H9 (cell line): ENCODE measurements at regions not wholly inside any gene's neighbourhood (a gene's known extent, or its start where the extent isn't known, plus 50 kb on each side); places are given as distances from the start of the nearest gene placed in this dataset.

Experiments used
- DNase-seq: peaks from one replicate; pipeline ENCODE4 v3.0.0-alpha.2; 2017
- H2AFZ ChIP-seq: one replicate; pipeline ENCODE4 v1.6.1; 2013; ENCODE audit warnings: mild to moderate bottlenecking, low read length, control low read depth, moderate library complexity
- H2AK5ac ChIP-seq: 2 replicates; pipeline ENCODE4 v1.6.1; 2013; ENCODE audit warnings: low read length, control low read depth, mixed read lengths; ENCODE audit not compliant: insufficient read length
- H2BK120ac ChIP-seq: one replicate; pipeline ENCODE4 v1.6.1; 2013; ENCODE audit warnings: low read depth, mild to moderate bottlenecking, low read length, control low read depth, inconsistent platforms; ENCODE audit not compliant: poor library complexity, severe bottlenecking
- H2BK12ac ChIP-seq: 2 replicates; pipeline ENCODE4 v1.6.1; 2013; ENCODE audit warnings: low read length, control low read depth, mixed read lengths, low read depth; ENCODE audit not compliant: insufficient read length
- H2BK15ac ChIP-seq: 2 replicates; pipeline ENCODE4 v1.6.1; 2013; ENCODE audit warnings: low read depth, low read length, control low read depth
- H2BK20ac ChIP-seq: one replicate; pipeline ENCODE4 v1.6.1; 2013; ENCODE audit warnings: low read depth, mild to moderate bottlenecking, low read length, control low read depth, inconsistent platforms; ENCODE audit not compliant: poor library complexity, severe bottlenecking
- H2BK5ac ChIP-seq: 2 replicates; pipeline ENCODE4 v1.6.1; 2013; ENCODE audit warnings: low read length, control low read depth, mixed read lengths; ENCODE audit not compliant: insufficient read length
- H3K14ac ChIP-seq: 2 replicates; pipeline ENCODE4 v1.6.1; 2013; ENCODE audit warnings: low read length, control low read depth; ENCODE audit not compliant: insufficient read depth
- H3K18ac ChIP-seq: 2 replicates; pipeline ENCODE4 v1.6.1; 2013; ENCODE audit warnings: low read depth, mild to moderate bottlenecking, mixed read lengths, low read length, control low read depth; ENCODE audit not compliant: insufficient read length
- H3K23ac ChIP-seq: 2 replicates; pipeline ENCODE4 v1.6.1; 2013; ENCODE audit warnings: low read length, control low read depth, mixed read lengths, low read depth; ENCODE audit not compliant: insufficient read length
- H3K23me2 ChIP-seq: 2 replicates; pipeline ENCODE4 v1.6.1; 2013; ENCODE audit warnings: low read depth, mild to moderate bottlenecking, mixed read lengths, low read length, control low read depth; ENCODE audit not compliant: insufficient read length, poor library complexity, severe bottlenecking
- H3K27ac ChIP-seq: 2 replicates; pipeline ENCODE4 v1.5.1; 2013; ENCODE audit warnings: low read length, control low read depth, mixed read lengths, low read depth; ENCODE audit not compliant: insufficient read length
- H3K27me3 ChIP-seq: 2 replicates; pipeline ENCODE4 v1.6.1; 2013; ENCODE audit warnings: low read length, control low read depth, inconsistent platforms; ENCODE audit not compliant: insufficient read depth
- H3K4ac ChIP-seq: 2 replicates; pipeline ENCODE4 v1.6.1; 2013; ENCODE audit warnings: low read depth, mild to moderate bottlenecking, control low read depth, inconsistent platforms, low read length, moderate library complexity
- H3K4me1 ChIP-seq: 2 replicates; pipeline ENCODE4 v1.6.1; 2013; ENCODE audit warnings: low read length, control low read depth, inconsistent platforms; ENCODE audit not compliant: insufficient read depth
- H3K4me2 ChIP-seq: 2 replicates; pipeline ENCODE4 v1.6.1; 2013; ENCODE audit warnings: low read length, control low read depth, mixed read lengths; ENCODE audit not compliant: insufficient read length, insufficient read depth
- H3K56ac ChIP-seq: 2 replicates; pipeline ENCODE4 v1.6.1; 2013; ENCODE audit warnings: low read depth, mild to moderate bottlenecking, mixed read lengths, low read length, control low read depth; ENCODE audit not compliant: insufficient read length
- H3K79me1 ChIP-seq: 2 replicates; pipeline ENCODE4 v1.6.1; 2013; ENCODE audit warnings: low read depth, mild to moderate bottlenecking, moderate library complexity, low read length, control low read depth, inconsistent platforms; ENCODE audit not compliant: insufficient read depth, poor library complexity, severe bottlenecking
- H3K79me2 ChIP-seq: 2 replicates; pipeline ENCODE4 v1.6.1; 2013; ENCODE audit warnings: low read length, control low read depth, inconsistent platforms; ENCODE audit not compliant: insufficient read depth
- H3K9ac ChIP-seq: 2 replicates; pipeline ENCODE4 v1.6.1; 2013; ENCODE audit warnings: low read length, control low read depth, mixed read lengths; ENCODE audit not compliant: insufficient read length; ENCODE audit errors: extremely low read depth
- H3K9me3 ChIP-seq: one replicate; pipeline ENCODE4 v1.6.1; 2013; ENCODE audit warnings: low read depth, low read length, inconsistent platforms; ENCODE audit not compliant: control insufficient read depth
- H3T11ph ChIP-seq: one replicate; pipeline ENCODE4 v1.6.1; 2013; ENCODE audit warnings: mild to moderate bottlenecking, low read length, control low read depth, inconsistent platforms
- H4K20me1 ChIP-seq: one replicate; pipeline ENCODE4 v1.6.1; 2013; ENCODE audit not compliant: control insufficient read depth, insufficient read length, insufficient read depth
- H4K5ac ChIP-seq: 2 replicates; pipeline ENCODE4 v1.6.1; 2013; ENCODE audit warnings: low read depth, mild to moderate bottlenecking, mixed read lengths, low read length, control low read depth; ENCODE audit not compliant: insufficient read length
- H4K8ac ChIP-seq: replicated peaks from 2 replicates; pipeline ENCODE4 v1.6.1; 2013; ENCODE audit warnings: low read length, control low read depth, mixed read lengths, low read depth; ENCODE audit not compliant: insufficient read length
- H4K91ac ChIP-seq: 2 replicates; pipeline ENCODE4 v1.6.1; 2013; ENCODE audit warnings: low read depth, mild to moderate bottlenecking, moderate library complexity, mixed read lengths, low read length, control low read depth; ENCODE audit not compliant: insufficient read length
- H3K27ac Mint-ChIP-seq, 3 experiments: 2 replicates in 2 of 3; 3 replicates in 1 of 3; pipeline ENCODE4 v1.8.0; 2020 to 2021; ENCODE audit warnings: mixed read lengths in 3 of 3, mild to moderate bottlenecking in 1 of 3, moderate library complexity in 1 of 3
- H3K27me3 Mint-ChIP-seq: 2 replicates; pipeline ENCODE4 v1.8.0; 2021; ENCODE audit warnings: low read depth, mild to moderate bottlenecking, moderate library complexity, mixed read lengths
- H3K36me3 Mint-ChIP-seq, 3 experiments: 2 replicates in 2 of 3; 3 replicates in 1 of 3; pipeline ENCODE4 v1.8.0; 2020 to 2021; ENCODE audit warnings: low read depth in 3 of 3, mixed read lengths in 3 of 3; ENCODE audit not compliant: insufficient read depth in 1 of 3
- H3K4me1 Mint-ChIP-seq, 2 experiments: 2 replicates each; pipeline ENCODE4 v1.8.0; 2020; ENCODE audit warnings: mixed read lengths in 2 of 2
- H3K4me3 Mint-ChIP-seq, 2 experiments: 2 replicates in 1 of 2; 3 replicates in 1 of 2; pipeline ENCODE4 v1.8.0; 2020 to 2021; ENCODE audit warnings: mild to moderate bottlenecking in 2 of 2, mixed read lengths in 2 of 2, moderate library complexity in 1 of 2
- H3K9me3 Mint-ChIP-seq, 2 experiments: 2 replicates in 1 of 2; 3 replicates in 1 of 2; pipeline ENCODE4 v1.8.0; 2020; ENCODE audit warnings: mild to moderate bottlenecking in 2 of 2, mixed read lengths in 2 of 2, moderate library complexity in 1 of 2
- WGBS: extraction: QIAGEN DNeasy Blood & Tissue Kit; methylation state at CpG from one replicate; pipeline ENCODE4 v1.1.7; 2013; ENCODE audit warnings: missing lambda C conversion rate, low lambda C conversion rate, mixed read lengths; ENCODE audit not compliant: insufficient read length; ENCODE audit errors: extremely low coverage; 5-methylcytosine and 5-hydroxymethylcytosine counted together
- TF ChIP-seq, protein P1 (sequence below): fragments of 200-600 bp; sonication (generic); conservative IDR thresholded peaks from 3 replicates; pipeline ENCODE4 v1.8.0; 2021; ENCODE audit warnings: antibody characterized with exemption, mild to moderate bottlenecking

DNA sequence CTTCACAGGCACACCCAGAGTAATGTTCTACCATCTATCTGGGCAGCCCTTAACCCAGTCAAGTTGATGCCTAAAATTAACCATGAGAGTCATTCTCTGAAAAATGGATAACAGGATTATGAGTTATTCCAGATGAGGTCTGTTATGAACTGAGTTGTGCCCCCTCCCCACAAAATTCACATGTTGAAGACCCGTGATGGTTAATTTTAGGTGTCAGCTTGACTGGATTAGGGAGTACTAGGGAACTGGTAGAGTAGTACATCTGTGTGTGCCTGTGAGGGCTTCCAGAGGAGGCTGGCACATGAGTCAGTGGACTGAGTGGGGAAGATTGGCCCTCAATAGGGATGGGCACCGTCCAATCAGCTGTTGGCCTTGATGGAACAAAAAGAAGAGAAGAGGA is 110.4 kb upstream of the MYCN start:
- Histone ChIP-seq H2BK120ac (no peak overlapping the region), H3K4ac (no peak overlapping the region), H2AFZ (no peak overlapping the region), H2BK12ac (no peak overlapping the region), H3K27me3 (no peaks in the 10 kb centered on the region), H3K4me1 (no peaks in the 10 kb centered on the region; the same call in 1 of the 2 replicates), H3T11ph (no peak overlapping the region), H3K9me3 (no peaks in the 10 kb centered on the region), H3K79me2 (no peaks in the 10 kb centered on the region), H2BK5ac (no peak overlapping the region), H4K91ac (no peak overlapping the region), H3K23me2 (no peaks in the 10 kb centered on the region), H3K4me2 (no peak overlapping the region), H3K18ac (no peak overlapping the region), H3K23ac (no peak overlapping the region), H3K9ac (no peak overlapping the region), H3K56ac (no peak overlapping the region), H2AK5ac (no peak overlapping the region), H3K14ac (no peak overlapping the region), H4K20me1 (no peaks in the 10 kb centered on the region), H4K5ac (no peak overlapping the region), H2BK15ac (no peak overlapping the region), H3K79me1 (no peaks in the 10 kb centered on the region), H3K27ac (no peak overlapping the region), H4K8ac (no peak overlapping the region), H2BK20ac (no peak overlapping the region)
- H3K36me3 Mint-ChIP-seq = no peaks in the 10 kb centered on the region; a peak in 1 of 7 replicates
- H3K4me1 Mint-ChIP-seq = peaks cover 15 to 16% of the 10 kb centered on the region in 2 experiments
- H3K4me3 Mint-ChIP-seq = no peak overlapping the region
- DNase-seq = no peak
- WGBS = no CpG with 5 or more reads among the region's 2 CpGs
- TF ChIP-seq, protein P1, sequence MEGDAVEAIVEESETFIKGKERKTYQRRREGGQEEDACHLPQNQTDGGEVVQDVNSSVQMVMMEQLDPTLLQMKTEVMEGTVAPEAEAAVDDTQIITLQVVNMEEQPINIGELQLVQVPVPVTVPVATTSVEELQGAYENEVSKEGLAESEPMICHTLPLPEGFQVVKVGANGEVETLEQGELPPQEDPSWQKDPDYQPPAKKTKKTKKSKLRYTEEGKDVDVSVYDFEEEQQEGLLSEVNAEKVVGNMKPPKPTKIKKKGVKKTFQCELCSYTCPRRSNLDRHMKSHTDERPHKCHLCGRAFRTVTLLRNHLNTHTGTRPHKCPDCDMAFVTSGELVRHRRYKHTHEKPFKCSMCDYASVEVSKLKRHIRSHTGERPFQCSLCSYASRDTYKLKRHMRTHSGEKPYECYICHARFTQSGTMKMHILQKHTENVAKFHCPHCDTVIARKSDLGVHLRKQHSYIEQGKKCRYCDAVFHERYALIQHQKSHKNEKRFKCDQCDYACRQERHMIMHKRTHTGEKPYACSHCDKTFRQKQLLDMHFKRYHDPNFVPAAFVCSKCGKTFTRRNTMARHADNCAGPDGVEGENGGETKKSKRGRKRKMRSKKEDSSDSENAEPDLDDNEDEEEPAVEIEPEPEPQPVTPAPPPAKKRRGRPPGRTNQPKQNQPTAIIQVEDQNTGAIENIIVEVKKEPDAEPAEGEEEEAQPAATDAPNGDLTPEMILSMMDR = no peak
- peaks cover 0 to 2% of the 10 kb centered on the region in 2 experiments; a peak in 3 of 5 replicates for H3K9me3 Mint-ChIP-seq
- no peak overlapping the region for H3K27ac Mint-ChIP-seq
- no peaks in the 10 kb centered on the region; the same call in 1 of the 2 replicates for H3K27me3 Mint-ChIP-seq
